Bronchial epithelial cell (primary cell): ENCODE measurements at regions not wholly inside any gene's neighbourhood (a gene's known extent, or its start where the extent isn't known, plus 50 kb on each side); places are given as distances from the start of the nearest gene placed in this dataset.

Source experiments
- DNase-seq: peaks from one replicate; pipeline ENCODE4 v3.0.0-alpha.2; 2010; ENCODE audit warnings: low read depth
- FAIRE-seq: peaks from 2 replicates; lab custom pipeline; 2011; peaks lifted over from hg19 to GRCh38; lab: Jason Lieb, UNC
- H3K27me3 ChIP-seq: 2 replicates; pipeline ENCODE4 v1.5.1; 2011; ENCODE audit warnings: low read length; ENCODE audit not compliant: control insufficient read depth, insufficient read depth
- H3K36me3 ChIP-seq: 2 replicates; pipeline ENCODE4 v1.5.1; 2011; ENCODE audit warnings: low read length; ENCODE audit not compliant: control insufficient read depth, insufficient read depth
- H3K4me3 ChIP-seq: 2 replicates; pipeline ENCODE4 v1.5.1; 2011; ENCODE audit warnings: mild to moderate bottlenecking, low read depth, low read length, control low read depth
- CTCF ChIP-seq: IDR thresholded peaks from 2 replicates; pipeline ENCODE4 v1.5.1; 2011; ENCODE audit warnings: mild to moderate bottlenecking, moderate library complexity, low read length, control low read depth, inconsistent platforms; ENCODE audit not compliant: insufficient read depth, severe bottlenecking

DNA sequence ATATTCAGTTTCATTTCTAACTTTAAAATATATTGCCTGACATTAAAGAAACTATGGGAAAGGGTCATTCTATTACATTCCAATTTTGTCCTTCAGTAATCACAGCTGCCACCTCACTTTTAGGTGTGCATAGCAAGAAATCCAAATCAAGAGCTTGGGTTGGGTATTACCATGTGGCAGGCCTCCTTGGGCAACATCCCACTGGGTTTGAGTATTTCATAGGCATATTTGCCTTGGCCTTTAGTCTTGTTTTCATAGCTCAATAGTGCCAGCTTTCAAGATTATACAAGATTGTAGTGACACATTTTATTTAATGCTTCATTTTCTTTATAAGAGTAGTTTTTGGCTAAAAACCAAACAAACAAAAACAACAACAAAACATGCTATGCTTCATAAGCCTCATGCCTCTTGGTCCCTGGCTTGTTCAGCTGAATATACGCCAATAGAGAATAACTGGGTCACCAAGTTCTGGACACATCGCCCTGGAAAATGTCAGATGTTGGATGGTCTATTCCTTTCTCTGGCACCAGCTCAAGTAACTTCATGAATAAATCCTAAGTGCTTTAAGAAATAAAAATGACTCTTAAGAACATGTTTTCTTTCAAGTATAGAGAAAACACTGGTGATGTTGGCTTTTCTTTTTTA is 167.4 kb upstream of the STARD13 start:
- DNase-seq (no peak), FAIRE-seq (no peak)
- no peak for TF ChIP-seq CTCF

GRCh38 chr13:33453936-33454335 is 168.4 kb upstream of the STARD13 start:
- DNase-seq (no peak), FAIRE-seq (peak; percentile 72)
- Histone ChIP-seq H3K36me3 (no peaks in the 10 kb centered on the region), H3K4me3 (no peak overlapping the region), H3K27me3 (no peaks in the 10 kb centered on the region)
- no peak for TF ChIP-seq CTCF

More for the DNA sequence above, 167.4 kb upstream of the STARD13 start:
- Histone ChIP-seq H3K4me3 (no peak overlapping the region), H3K27me3 (no peaks in the 10 kb centered on the region), H3K36me3 (no peaks in the 10 kb centered on the region)

DNA sequence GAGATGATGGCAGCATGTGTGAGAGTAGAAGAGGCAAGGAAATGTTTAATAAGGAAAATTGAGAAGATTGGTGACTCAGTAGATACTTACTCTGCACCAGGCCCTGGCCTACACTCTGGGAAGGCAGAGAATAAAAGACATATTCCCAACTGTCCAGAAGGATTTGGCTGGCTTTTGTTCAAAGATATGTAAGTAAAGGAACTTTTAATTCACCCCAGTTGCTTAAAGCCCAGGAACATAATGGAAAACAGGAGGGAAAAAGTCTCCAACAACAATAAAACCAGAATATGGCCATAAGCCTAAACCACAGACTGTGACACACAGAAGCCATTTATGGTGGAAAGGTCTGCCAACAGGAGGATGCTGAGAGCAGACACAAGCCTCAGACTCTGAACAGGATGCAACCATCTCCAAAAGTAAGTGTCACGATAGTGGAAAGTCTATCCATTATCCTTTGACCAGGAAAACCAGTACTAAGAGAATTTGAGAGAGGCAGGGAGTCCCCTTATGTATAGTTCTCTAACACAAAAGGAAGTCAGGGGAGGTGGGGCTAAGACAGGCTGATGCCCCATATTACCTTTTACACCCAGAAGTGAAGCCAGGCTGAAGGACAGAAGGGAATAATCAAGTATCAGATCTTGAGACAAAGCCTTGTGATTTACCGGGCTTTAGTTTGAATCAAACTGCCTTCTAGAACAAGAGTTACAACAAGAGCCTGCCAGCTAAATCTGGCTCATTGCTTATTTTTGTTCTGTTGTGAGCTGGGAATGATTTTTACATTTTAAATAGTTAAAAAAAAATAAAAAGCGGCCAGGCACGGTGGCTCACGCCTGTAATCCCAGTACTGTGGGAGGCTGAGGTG is 169.5 kb upstream of the STARD13 start:
- DNase-seq (no peak), FAIRE-seq (no peak)
- no peaks in the 10 kb centered on the region for H3K27me3 ChIP-seq
- H3K36me3 ChIP-seq, result no peaks in the 10 kb centered on the region
- TF ChIP-seq CTCF, result no peak
- H3K4me3 ChIP-seq, result no peak overlapping the region

- no peak for TF ChIP-seq CTCF
- no peak for FAIRE-seq
Observed at GRCh38 chr13:33459702-33460101, 174.1 kb upstream of the STARD13 start.

DNA sequence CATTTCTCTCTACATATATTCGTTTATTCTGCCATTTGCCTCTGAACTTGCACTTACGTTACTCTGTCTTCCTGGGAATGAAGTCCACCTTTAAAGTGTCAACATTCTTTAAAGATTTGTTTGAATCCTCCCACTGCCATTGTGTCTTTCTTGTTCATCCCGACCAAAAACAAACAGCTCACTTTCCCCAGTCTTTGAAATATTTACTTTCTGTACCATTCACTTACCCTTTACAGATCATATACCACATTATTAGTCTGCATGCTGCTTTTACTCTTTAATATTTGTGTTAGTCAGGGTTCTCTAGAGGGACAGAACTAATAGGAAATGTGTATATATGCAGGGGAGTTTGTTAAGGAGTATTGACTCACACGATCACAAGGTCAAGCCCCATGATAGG is 176.6 kb upstream of the STARD13 start:
- no peak for FAIRE-seq
- H3K36me3 ChIP-seq, result no peaks in the 10 kb centered on the region

More at GRCh38 chr13:33459702-33460101, 174.1 kb upstream of the STARD13 start:
- no peak for DNase-seq
- H3K27me3 ChIP-seq, result no peaks in the 10 kb centered on the region
- no peaks in the 10 kb centered on the region for H3K36me3 ChIP-seq
- no peak overlapping the region for H3K4me3 ChIP-seq

More for the DNA sequence above, 176.6 kb upstream of the STARD13 start:
- no peak for DNase-seq
- no peak overlapping the region for H3K4me3 ChIP-seq
- no peaks in the 10 kb centered on the region for H3K27me3 ChIP-seq
- no peak for TF ChIP-seq CTCF
